ENCODE measurements at regions not wholly inside any gene's neighbourhood (a gene's known extent, or its start where the extent isn't known, plus 50 kb on each side); places are given as distances from the start of the nearest gene placed in this dataset.
A peak's percentile ranks its signal among the peaks of the same experiment; 100 is the strongest.

GRCh38 chr10:23529625-23530024 is 90.8 kb downstream of the OTUD1 start:
- intact Hi-C loops (cut with micrococcal nuclease) = loop anchor here (10.0 kb wide), 2 partner anchors 175 to 985 kb away; no protein-coding TSS in a partner anchor
- TF ChIP-seq, protein P1, sequence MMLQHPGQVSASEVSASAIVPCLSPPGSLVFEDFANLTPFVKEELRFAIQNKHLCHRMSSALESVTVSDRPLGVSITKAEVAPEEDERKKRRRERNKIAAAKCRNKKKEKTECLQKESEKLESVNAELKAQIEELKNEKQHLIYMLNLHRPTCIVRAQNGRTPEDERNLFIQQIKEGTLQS (IDR thresholded peaks at IDR 0.05) = no peak
- TF ChIP-seq POLR2A (IDR thresholded peaks at IDR 0.05; ENCODE audit: borderline replicate concordance, extremely low read depth, insufficient read depth, insufficient read length) (no peak), MAX (IDR thresholded peaks at IDR 0.05) (no peak), REST (IDR thresholded peaks at IDR 0.05; ENCODE audit: low read depth) (no peak), EZH2 (IDR thresholded peaks at IDR 0.05) (no peak)
- no peak for DNase-seq (ENCODE audit: low read depth, low spot score)
- Histone ChIP-seq H2AFZ (ENCODE audit: low read depth, low read length, poor library complexity, severe bottlenecking) (no peak overlapping the region), H3K27me3 (ENCODE audit: insufficient read depth, low read length) (peaks cover 18% of the 10 kb centered on the region), H3K9me2 (ENCODE audit: insufficient read depth) (no peaks in the 10 kb centered on the region), H3K36me3 (ENCODE audit: control insufficient read depth in 1 of 2, insufficient read depth in 2 of 2, low read length in 2 of 2) (no peaks in the 10 kb centered on the region), H3K79me2 (ENCODE audit: insufficient read depth, low read length) (no peaks in the 10 kb centered on the region), H4K20me1 (ENCODE audit: insufficient read depth) (no peaks in the 10 kb centered on the region), H3K4me2 (ENCODE audit: low read length) (no peak overlapping the region), H3K4me3 (replicated peaks in 1 of 2; ENCODE audit: low read depth in 1 of 2, low read length in 2 of 2) (no peak overlapping the region), H3K9ac (ENCODE audit: low read length) (no peak overlapping the region), H3K9me3 (ENCODE audit: control insufficient read depth in 1 of 2, insufficient read depth in 1 of 2, low read depth in 1 of 2, low read length in 2 of 2) (no peaks in the 10 kb centered on the region), H3K4me1 (ENCODE audit: control insufficient read depth in 1 of 2, insufficient read depth in 2 of 2, low read length in 2 of 2) (no peaks in the 10 kb centered on the region), H3K27ac (ENCODE audit: low read depth, low read length) (no peak overlapping the region)
- no TSS peak for BruUV-seq (replicated peaks)
- ChIA-PET CTCF (interaction anchor here (1.1 to 5.1 kb wide), 4 partner anchors 14 to 371 kb away, joined by 3 to 27 read pairs (median 6); no protein-coding TSS in a partner anchor), POLR2A (no interaction called here), RAD21 (ENCODE audit: low non-redundant PET in 1 of 2, low total read pairs in 2 of 2, uncharacterized antibody in 2 of 2, unreplicated experiment in 2 of 2) (no interaction called here)
- no peak for ATAC-seq

DNA sequence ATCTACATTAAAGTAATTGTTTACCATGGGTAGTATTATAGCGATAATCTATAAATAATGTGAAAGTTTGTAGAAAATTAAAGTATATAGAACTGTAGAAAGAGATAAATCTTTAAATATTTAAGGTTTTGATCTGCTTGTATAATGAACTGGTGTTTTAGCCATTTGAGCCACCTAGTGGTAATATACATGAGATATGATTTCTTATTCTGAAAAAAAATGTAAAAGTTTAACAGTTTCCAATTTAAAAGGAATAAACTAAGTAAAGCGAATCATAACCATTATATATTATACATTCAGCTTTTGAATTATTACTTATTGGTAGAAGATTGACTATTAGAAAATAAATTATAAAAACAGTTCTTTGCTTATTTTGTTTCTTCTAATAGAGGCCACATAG is 91.2 kb downstream of the OTUD1 start:
- ATAC-seq (no peak), DNase-seq (ENCODE audit: low read depth, low spot score) (no peak)
- no TSS peak for BruUV-seq (replicated peaks)
- Histone ChIP-seq H3K27ac (ENCODE audit: low read depth, low read length) (no peak overlapping the region), H3K36me3 (ENCODE audit: control insufficient read depth in 1 of 2, insufficient read depth in 2 of 2, low read length in 2 of 2) (no peaks in the 10 kb centered on the region), H3K4me2 (ENCODE audit: low read length) (no peak overlapping the region), H3K4me1 (ENCODE audit: control insufficient read depth in 1 of 2, insufficient read depth in 2 of 2, low read length in 2 of 2) (no peaks in the 10 kb centered on the region), H2AFZ (ENCODE audit: low read depth, low read length, poor library complexity, severe bottlenecking) (no peak overlapping the region), H3K9ac (ENCODE audit: low read length) (no peak overlapping the region), H4K20me1 (ENCODE audit: insufficient read depth) (no peaks in the 10 kb centered on the region), H3K79me2 (ENCODE audit: insufficient read depth, low read length) (no peaks in the 10 kb centered on the region), H3K27me3 (ENCODE audit: insufficient read depth, low read length) (peaks cover 18% of the 10 kb centered on the region), H3K9me3 (ENCODE audit: control insufficient read depth in 1 of 2, insufficient read depth in 1 of 2, low read depth in 1 of 2, low read length in 2 of 2) (no peaks in the 10 kb centered on the region), H3K4me3 (replicated peaks in 1 of 2; ENCODE audit: low read depth in 1 of 2, low read length in 2 of 2) (no peak overlapping the region), H3K9me2 (ENCODE audit: insufficient read depth) (no peaks in the 10 kb centered on the region)
- intact Hi-C loops (cut with micrococcal nuclease) = loop anchor here (10.0 kb wide), 2 partner anchors 175 to 985 kb away; no protein-coding TSS in a partner anchor
- ChIA-PET RAD21 (ENCODE audit: low non-redundant PET in 1 of 2, low total read pairs in 2 of 2, uncharacterized antibody in 2 of 2, unreplicated experiment in 2 of 2) (no interaction called here), CTCF (interaction anchor here (1.1 to 5.1 kb wide), 3 partner anchors 14 to 372 kb away, joined by 3 to 27 read pairs (median 6); no protein-coding TSS in a partner anchor), POLR2A (no interaction called here)
- TF ChIP-seq EZH2 (IDR thresholded peaks at IDR 0.05) = no peak
- peak in 2 of 3 experiments; percentile 30 to 41; a peak in 3 of 6 replicates for TF ChIP-seq CTCF (IDR thresholded peaks at IDR 0.05 in 2 of 3, conservative IDR thresholded peaks at IDR 0.05 in 1 of 3; ENCODE audit: borderline replicate concordance in 1 of 3, insufficient read depth in 1 of 3, low read depth in 2 of 3, low read length in 2 of 3)
- no peak for TF ChIP-seq JUND (IDR thresholded peaks at IDR 0.05)
- no peak for TF ChIP-seq FOSL1 (IDR thresholded peaks at IDR 0.05; ENCODE audit: low read depth)
- no peak for TF ChIP-seq SP1 (IDR thresholded peaks at IDR 0.05; ENCODE audit: low read depth)
- TF ChIP-seq CEBPB (IDR thresholded peaks at IDR 0.05; ENCODE audit: low read depth) = no peak
- TF ChIP-seq POLR2AphosphoS5 (IDR thresholded peaks at IDR 0.05; ENCODE audit: low read depth, low read length) = no peak
- TF ChIP-seq ELF1 (IDR thresholded peaks at IDR 0.05; ENCODE audit: borderline replicate concordance, low read depth) = no peak
- peak; percentile 47 for TF ChIP-seq RAD21 (IDR thresholded peaks at IDR 0.05; ENCODE audit: low read depth)
- TF ChIP-seq CBX3 (IDR thresholded peaks at IDR 0.05; ENCODE audit: low read depth) = no peak
- no peak for TF ChIP-seq EZH2phosphoT487 (IDR thresholded peaks at IDR 0.05; ENCODE audit: borderline replicate concordance)
- no peak for TF ChIP-seq MAX (IDR thresholded peaks at IDR 0.05)
- no peak for TF ChIP-seq POLR2A (IDR thresholded peaks at IDR 0.05; ENCODE audit: borderline replicate concordance, extremely low read depth, insufficient read depth, insufficient read length)
- TF ChIP-seq SIN3A (IDR thresholded peaks at IDR 0.05; ENCODE audit: low read depth) = no peak
